Testis (tissue), 2 donors: ENCODE measurements at regions not wholly inside any gene's neighbourhood (a gene's known extent, or its start where the extent isn't known, plus 50 kb on each side); places are given as distances from the start of the nearest gene placed in this dataset.
A peak's percentile ranks its signal among the peaks of the same experiment; 100 is the strongest.

Experiments used
- DNase-seq: peaks from one replicate; pipeline ENCODE4 v3.0.0-alpha.2; 2019
- H3K27ac ChIP-seq, 2 donors: fragments of 200-600 bp; sonication (generic); one replicate each; pipeline ENCODE4 v1.5.1; 2019
- H3K27me3 ChIP-seq: fragments of 200-600 bp; sonication (generic); one replicate; pipeline ENCODE4 v1.5.1; 2019
- H3K36me3 ChIP-seq: fragments of 200-600 bp; sonication (generic); one replicate; pipeline ENCODE4 v1.5.1; 2017; ENCODE audit warnings: low read depth; ENCODE audit errors: missing control alignments
- H3K4me1 ChIP-seq: fragments of 200-600 bp; sonication (generic); one replicate; pipeline ENCODE4 v1.5.1; 2019
- H3K4me3 ChIP-seq, 2 donors: fragments of 200-600 bp; sonication (generic); one replicate each; pipeline ENCODE4 v1.5.1; 2017 to 2019
- H3K9me3 ChIP-seq: fragments of 200-600 bp; sonication (generic); one replicate; pipeline ENCODE4 v1.5.1; 2017
- CTCF ChIP-seq, 3 experiments: fragments of 450-650 bp in 2 of 3; fragments of 200-600 bp in 1 of 3; sonication (generic) in 1 of 3; IDR thresholded peaks; one replicate each; pipeline ENCODE4 v1.5.1; 2016 to 2019; ENCODE audit warnings: antibody characterized with exemption in 3 of 3, mild to moderate bottlenecking in 2 of 3, moderate library complexity in 1 of 3
- POLR2A ChIP-seq: fragments of 450-650 bp; IDR thresholded peaks from one replicate; pipeline ENCODE4 v1.6.1; 2017; ENCODE audit warnings: antibody characterized with exemption, mild to moderate bottlenecking, moderate library complexity
- WGBS, 2 donors: methylation state at CpG; one replicate each; pipeline ENCODE4 v1.1.5; 2018; 5-methylcytosine and 5-hydroxymethylcytosine counted together
- intact Hi-C: fragments of 100-400 bp; cut with DNase I; formaldehyde crosslinking; loops from one replicate; pipeline ENCODE4 v1.15.1; 2023; ENCODE audit warnings: low total_unique reads
- small RNA-seq, 2 donors: library from RNA; depleted of rRNA; stranded (forward); fragments of <200 nt; gene quantifications; one replicate each; pipeline ENCODE3, GENCODE V24; 2016

DNA sequence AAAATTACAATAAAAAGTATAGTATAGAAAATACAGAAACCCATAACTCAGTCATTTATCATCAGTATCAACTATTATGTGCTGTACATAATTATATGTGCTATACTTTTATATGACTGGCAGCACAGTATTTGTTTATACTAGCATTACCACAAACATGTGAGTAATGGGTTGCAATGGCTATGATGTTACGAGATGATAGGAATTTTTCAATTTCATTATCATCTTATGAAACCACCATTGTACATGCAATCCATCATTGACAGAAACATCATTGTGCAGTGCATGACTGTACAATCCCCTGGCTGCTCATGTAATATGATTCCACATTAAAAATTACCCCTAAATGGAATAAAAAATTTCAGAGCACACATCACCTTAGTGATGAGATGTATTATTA is 55.7 kb upstream of the TMEM229A start:
- Histone ChIP-seq H3K36me3 (no peaks in the 10 kb centered on the region), H3K4me3 (no peak overlapping the region), H3K4me1 (peaks cover 6% of the 10 kb centered on the region), H3K27ac (peak overlapping the region in 1 of 2 donors; percentile 21), H3K9me3 (no peaks in the 10 kb centered on the region), H3K27me3 (no peaks in the 10 kb centered on the region)
- no peak for DNase-seq
- intact Hi-C loops = no loop called here
- WGBS, 2 donors = 82 to 86% methylated on average over 1 of the region's 1 CpG
- TF ChIP-seq POLR2A = no peak

- no peak overlapping the region for H3K4me3 ChIP-seq
- H3K4me1 ChIP-seq = peaks cover 6% of the 10 kb centered on the region
- H3K27me3 ChIP-seq = no peaks in the 10 kb centered on the region
- 80 to 89% methylated on average over 2 of the region's 2 CpGs for WGBS, 2 donors
- peak overlapping the region; percentile 15 to 70 for H3K27ac ChIP-seq
- no peak for TF ChIP-seq POLR2A
- no peak for TF ChIP-seq CTCF (IDR thresholded peaks at IDR 0.05)
- intact Hi-C loops = no loop called here
- no peaks in the 10 kb centered on the region for H3K9me3 ChIP-seq
- no peak for DNase-seq
- H3K36me3 ChIP-seq = no peaks in the 10 kb centered on the region
These were observed 54.0 kb upstream of the TMEM229A start for GRCh38 chr7:124086843-124087242.

- Histone ChIP-seq H3K4me1 (peaks cover 6% of the 10 kb centered on the region), H3K27me3 (no peaks in the 10 kb centered on the region), H3K27ac (peak overlapping the region; percentile 25 to 57), H3K36me3 (no peaks in the 10 kb centered on the region), H3K4me3 (no peak overlapping the region), H3K9me3 (no peaks in the 10 kb centered on the region)
- TF ChIP-seq POLR2A (no peak), CTCF (IDR thresholded peaks at IDR 0.05) (no peak)
- intact Hi-C loops = no loop called here
- DNase-seq = peak; percentile 95
- WGBS, 2 donors = 25 to 39% methylated on average over 4 of the region's 4 CpGs
These were observed 52.3 kb upstream of the TMEM229A start for GRCh38 chr7:124085179-124085578.

DNA sequence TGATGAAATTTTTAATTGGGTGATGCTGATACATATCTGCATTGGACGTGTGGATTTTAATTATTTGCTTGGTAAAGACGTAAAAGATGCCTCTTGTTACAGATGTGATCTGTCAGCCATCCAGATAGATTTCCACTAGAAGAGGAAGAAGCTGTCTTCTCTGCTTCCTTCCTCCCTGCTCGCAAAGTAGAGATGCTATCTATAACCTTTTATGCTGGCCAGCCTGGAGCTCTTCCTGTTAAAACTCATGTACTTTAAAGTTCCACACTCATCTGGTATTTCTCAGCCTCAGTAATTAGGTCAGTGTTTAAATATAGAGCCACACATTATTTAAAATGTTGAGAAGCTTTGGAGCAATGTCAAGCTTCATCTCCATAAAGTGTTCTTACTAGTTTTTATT is 51.2 kb upstream of the TMEM229A start:
- TF ChIP-seq CTCF (IDR thresholded peaks at IDR 0.05) = no peak
- no peak for TF ChIP-seq POLR2A
- intact Hi-C loops = no loop called here
- Histone ChIP-seq H3K9me3 (no peaks in the 10 kb centered on the region), H3K4me1 (peaks cover 6% of the 10 kb centered on the region), H3K27me3 (no peaks in the 10 kb centered on the region), H3K4me3 (no peak overlapping the region), H3K36me3 (no peaks in the 10 kb centered on the region), H3K27ac (no peak overlapping the region)
- WGBS, 2 donors = 10 to 32% methylated on average over 3 of the region's 3 CpGs
- DNase-seq = no peak

Small RNA genes in the stretch of these regions (small RNA-seq; reads per million reads assigned to genes)
- gene RNU6-102P = 0 reads per million in 2 donors
